GM23248 (cell line): ENCODE measurements at regions not wholly inside any gene's neighbourhood (a gene's known extent, or its start where the extent isn't known, plus 50 kb on each side); places are given as distances from the start of the nearest gene placed in this dataset.

Experiments
- DNase-seq: peaks from one replicate; pipeline ENCODE4 v3.0.0-alpha.2; 2015
- H2AFZ ChIP-seq: fragments of 200-600 bp; sonication (generic); 2 replicates; pipeline ENCODE4 v1.6.1; 2016; ENCODE audit warnings: antibody characterized with exemption
- H3F3A ChIP-seq: fragments of 200-600 bp; sonication (generic); 2 replicates; pipeline ENCODE4 v1.6.1; 2016; ENCODE audit warnings: mild to moderate bottlenecking, antibody characterized with exemption, mixed run types; ENCODE audit not compliant: insufficient read depth
- H3K27ac ChIP-seq: fragments of 200-600 bp; sonication (generic); 2 replicates; pipeline ENCODE4 v1.5.1; 2016; ENCODE audit warnings: mild to moderate bottlenecking
- H3K27me3 ChIP-seq: fragments of 200-600 bp; sonication (generic); replicated peaks from 2 replicates; pipeline ENCODE4 v1.6.1; 2016; ENCODE audit warnings: mild to moderate bottlenecking; ENCODE audit not compliant: insufficient read depth
- H3K36me3 ChIP-seq: fragments of 200-600 bp; sonication (generic); 2 replicates; pipeline ENCODE4 v1.6.1; 2016; ENCODE audit warnings: low read depth, mild to moderate bottlenecking
- H3K4me1 ChIP-seq: fragments of 200-600 bp; sonication (generic); 2 replicates; pipeline ENCODE4 v1.6.1; 2016; ENCODE audit warnings: mild to moderate bottlenecking; ENCODE audit not compliant: insufficient read depth
- H3K4me2 ChIP-seq: fragments of 200-600 bp; sonication (generic); one replicate; pipeline ENCODE4 v1.6.1; 2016; ENCODE audit warnings: mild to moderate bottlenecking; ENCODE audit not compliant: unreplicated experiment
- H3K4me3 ChIP-seq: fragments of 200-600 bp; sonication (generic); 2 replicates; pipeline ENCODE4 v1.5.1; 2016; ENCODE audit warnings: mild to moderate bottlenecking
- H3K79me2 ChIP-seq: fragments of 200-600 bp; sonication (generic); 2 replicates; pipeline ENCODE4 v1.6.1; 2016; ENCODE audit warnings: mild to moderate bottlenecking; ENCODE audit not compliant: insufficient read depth
- H3K9ac ChIP-seq: fragments of 200-600 bp; sonication (generic); 2 replicates; pipeline ENCODE4 v1.6.1; 2016; ENCODE audit warnings: mild to moderate bottlenecking
- H3K9me2 ChIP-seq: fragments of 200-600 bp; sonication (generic); 2 replicates; pipeline ENCODE4 v1.6.1; 2016; ENCODE audit warnings: mixed run types, mild to moderate bottlenecking, moderate library complexity; ENCODE audit not compliant: insufficient read depth
- H3K9me3 ChIP-seq: fragments of 200-600 bp; sonication (generic); one replicate; pipeline ENCODE4 v1.6.1; 2017; ENCODE audit warnings: low read depth
- H4K20me1 ChIP-seq: fragments of 200-600 bp; sonication (generic); 2 replicates; pipeline ENCODE4 v1.6.0; 2016; ENCODE audit not compliant: insufficient read depth
- EZH2 ChIP-seq: fragments of 200-600 bp; sonication (generic); IDR thresholded peaks from 2 replicates; pipeline ENCODE4 v1.6.1; 2018; ENCODE audit warnings: antibody characterized with exemption, mild to moderate bottlenecking; ENCODE audit not compliant: insufficient read depth, poor library complexity, severe bottlenecking
- EZH2phosphoT487 ChIP-seq: fragments of 200-600 bp; sonication (generic); IDR thresholded peaks from 2 replicates; pipeline ENCODE4 v1.6.1; 2018; ENCODE audit warnings: antibody characterized with exemption, moderate library complexity, mild to moderate bottlenecking, low read depth; ENCODE audit not compliant: insufficient read depth
- WGBS, 2 experiments: methylation state at CpG; one replicate each; pipeline ENCODE4 v1.1.6; 2015 to 2017; ENCODE audit warnings: low lambda C conversion rate in 2 of 2, low coverage in 1 of 2; ENCODE audit errors: missing lambda C conversion rate in 2 of 2; 5-methylcytosine and 5-hydroxymethylcytosine counted together
- in situ Hi-C: fragments of 300-500 bp; cut with MboI; formaldehyde crosslinking; loops from 2 replicates; pipeline ENCODE4 v1.15.0; 2020

GRCh38 chr16:27632216-27632615 lies 82.3 kb downstream of the KATNIP start:
- H3K9ac ChIP-seq: no peak overlapping the region
- in situ Hi-C loops: loop anchor here (10.0 to 25.0 kb wide), 2 partner anchors 233 to 430 kb away; partner anchors contain the start of gene GSG1L
- H3K9me3 ChIP-seq: no peaks in the 10 kb centered on the region

GRCh38 chr16:27633221-27633620 lies 83.3 kb downstream of the KATNIP start:
- in situ Hi-C loops: loop anchor here (10.0 to 25.0 kb wide), 2 partner anchors 232 to 429 kb away; partner anchors contain the start of gene GSG1L
- WGBS, 2 experiments: 96 to 99% methylated on average over 3 of the region's 3 CpGs

More at GRCh38 chr16:27632216-27632615, 82.3 kb downstream of the KATNIP start:
- no peaks in the 10 kb centered on the region for H3K79me2 ChIP-seq
- H4K20me1 ChIP-seq: no peaks in the 10 kb centered on the region
- no peak overlapping the region for H2AFZ ChIP-seq
- H3K9me2 ChIP-seq: no peaks in the 10 kb centered on the region
- H3K4me2 ChIP-seq: no peak overlapping the region
- DNase-seq: no peak
- no peaks in the 10 kb centered on the region for H3F3A ChIP-seq
- no peak overlapping the region for H3K4me3 ChIP-seq
- no peaks in the 10 kb centered on the region for H3K36me3 ChIP-seq
- no peaks in the 10 kb centered on the region for H3K27me3 ChIP-seq
- WGBS, 2 experiments: 96 to 97% methylated on average over 10 of the region's 10 CpGs
- H3K4me1 ChIP-seq: no peaks in the 10 kb centered on the region
- no peak for TF ChIP-seq EZH2phosphoT487
- TF ChIP-seq EZH2: no peak
- no peak overlapping the region for H3K27ac ChIP-seq

GRCh38 chr16:27633721-27634120 lies 83.8 kb downstream of the KATNIP start:
- H3K36me3 ChIP-seq: no peaks in the 10 kb centered on the region
- no peaks in the 10 kb centered on the region for H3K9me2 ChIP-seq
- DNase-seq: no peak
- H2AFZ ChIP-seq: no peak overlapping the region
- H3K9me3 ChIP-seq: no peaks in the 10 kb centered on the region
- H3K27ac ChIP-seq: no peak overlapping the region
- H3K27me3 ChIP-seq: no peaks in the 10 kb centered on the region
- H3K79me2 ChIP-seq: no peaks in the 10 kb centered on the region
- H3K4me2 ChIP-seq: no peak overlapping the region
- H3K4me3 ChIP-seq: no peak overlapping the region
- in situ Hi-C loops: loop anchor here (10.0 to 25.0 kb wide), 2 partner anchors 231 to 429 kb away; partner anchors contain the start of gene GSG1L
- no peak overlapping the region for H3K9ac ChIP-seq
- no peaks in the 10 kb centered on the region for H3K4me1 ChIP-seq
- TF ChIP-seq EZH2phosphoT487: no peak
- H4K20me1 ChIP-seq: no peaks in the 10 kb centered on the region
- H3F3A ChIP-seq: no peaks in the 10 kb centered on the region

More at GRCh38 chr16:27633221-27633620, 83.3 kb downstream of the KATNIP start:
- no peak for DNase-seq
- Histone ChIP-seq H3K9me3 (no peaks in the 10 kb centered on the region), H3K9me2 (no peaks in the 10 kb centered on the region), H3K9ac (no peak overlapping the region), H3K4me2 (no peak overlapping the region), H3K4me1 (no peaks in the 10 kb centered on the region), H3F3A (no peaks in the 10 kb centered on the region), H3K27ac (no peak overlapping the region), H3K4me3 (no peak overlapping the region), H3K36me3 (no peaks in the 10 kb centered on the region), H3K79me2 (no peaks in the 10 kb centered on the region), H4K20me1 (no peaks in the 10 kb centered on the region), H2AFZ (no peak overlapping the region), H3K27me3 (no peaks in the 10 kb centered on the region)
- TF ChIP-seq EZH2 (no peak), EZH2phosphoT487 (no peak)

- Histone ChIP-seq H3K27me3 (no peaks in the 10 kb centered on the region), H3K9ac (no peak overlapping the region), H3K79me2 (no peaks in the 10 kb centered on the region), H3K27ac (no peak overlapping the region), H2AFZ (no peak overlapping the region), H4K20me1 (no peaks in the 10 kb centered on the region), H3K4me3 (no peak overlapping the region), H3K36me3 (no peaks in the 10 kb centered on the region), H3K4me1 (no peaks in the 10 kb centered on the region), H3K4me2 (no peak overlapping the region), H3F3A (no peaks in the 10 kb centered on the region), H3K9me2 (no peaks in the 10 kb centered on the region), H3K9me3 (no peaks in the 10 kb centered on the region)
- no peak for DNase-seq
- 89 to 91% methylated on average over 8 of the region's 8 CpGs for WGBS, 2 experiments
- TF ChIP-seq EZH2phosphoT487 (no peak), EZH2 (no peak)
- in situ Hi-C loops: loop anchor here (10.0 to 25.0 kb wide), 2 partner anchors 230 to 428 kb away; partner anchors contain the start of gene GSG1L
Observed at GRCh38 chr16:27634779-27635178, 84.8 kb downstream of the KATNIP start.
